Nephron (organoid): ENCODE measurements at regions not wholly inside any gene's neighbourhood (a gene's known extent, or its start where the extent isn't known, plus 50 kb on each side); places are given as distances from the start of the nearest gene placed in this dataset.

Experiments used
- H3K27ac Mint-ChIP-seq, 3 experiments: 2 replicates each; pipeline ENCODE4 v1.8.0; 2020; ENCODE audit warnings: mixed read lengths in 3 of 3, mild to moderate bottlenecking in 2 of 3, moderate library complexity in 1 of 3
- H3K27me3 Mint-ChIP-seq: 2 replicates; pipeline ENCODE4 v1.8.0; 2021; ENCODE audit warnings: low read depth, mild to moderate bottlenecking, moderate library complexity, mixed read lengths
- H3K36me3 Mint-ChIP-seq: 2 replicates; pipeline ENCODE4 v1.8.0; 2020; ENCODE audit warnings: low read depth, mixed read lengths
- H3K4me1 Mint-ChIP-seq: 2 replicates; pipeline ENCODE4 v1.8.0; 2020; ENCODE audit warnings: mixed read lengths
- H3K4me3 Mint-ChIP-seq, 3 experiments: 2 replicates each; pipeline ENCODE4 v1.8.0; 2020; ENCODE audit warnings: mild to moderate bottlenecking in 3 of 3, mixed read lengths in 3 of 3, moderate library complexity in 2 of 3
- H3K9me3 Mint-ChIP-seq: 2 replicates; pipeline ENCODE4 v1.8.0; 2020; ENCODE audit warnings: mixed read lengths
- TF ChIP-seq, protein P1 (sequence below), 3 experiments: fragments of 200-600 bp; sonication (generic); IDR thresholded peaks; one replicate each; pipeline ENCODE4 v1.5.0; 2021; ENCODE audit warnings: antibody characterized with exemption in 3 of 3; ENCODE audit not compliant: unreplicated experiment in 3 of 3

- H3K9me3 Mint-ChIP-seq = peaks cover 8% of the 10 kb centered on the region
Observed at GRCh38 chr11:95434489-95435057, 203.6 kb upstream of the SESN3 start.

GRCh38 chr11:95434009-95434408 lies 203.0 kb upstream of the SESN3 start:
- no peak overlapping the region for H3K27ac Mint-ChIP-seq
- no peak overlapping the region for H3K4me3 Mint-ChIP-seq
- H3K27me3 Mint-ChIP-seq = no peaks in the 10 kb centered on the region
- H3K4me1 Mint-ChIP-seq = peaks cover 12% of the 10 kb centered on the region
- TF ChIP-seq, protein P1, sequence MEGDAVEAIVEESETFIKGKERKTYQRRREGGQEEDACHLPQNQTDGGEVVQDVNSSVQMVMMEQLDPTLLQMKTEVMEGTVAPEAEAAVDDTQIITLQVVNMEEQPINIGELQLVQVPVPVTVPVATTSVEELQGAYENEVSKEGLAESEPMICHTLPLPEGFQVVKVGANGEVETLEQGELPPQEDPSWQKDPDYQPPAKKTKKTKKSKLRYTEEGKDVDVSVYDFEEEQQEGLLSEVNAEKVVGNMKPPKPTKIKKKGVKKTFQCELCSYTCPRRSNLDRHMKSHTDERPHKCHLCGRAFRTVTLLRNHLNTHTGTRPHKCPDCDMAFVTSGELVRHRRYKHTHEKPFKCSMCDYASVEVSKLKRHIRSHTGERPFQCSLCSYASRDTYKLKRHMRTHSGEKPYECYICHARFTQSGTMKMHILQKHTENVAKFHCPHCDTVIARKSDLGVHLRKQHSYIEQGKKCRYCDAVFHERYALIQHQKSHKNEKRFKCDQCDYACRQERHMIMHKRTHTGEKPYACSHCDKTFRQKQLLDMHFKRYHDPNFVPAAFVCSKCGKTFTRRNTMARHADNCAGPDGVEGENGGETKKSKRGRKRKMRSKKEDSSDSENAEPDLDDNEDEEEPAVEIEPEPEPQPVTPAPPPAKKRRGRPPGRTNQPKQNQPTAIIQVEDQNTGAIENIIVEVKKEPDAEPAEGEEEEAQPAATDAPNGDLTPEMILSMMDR (IDR thresholded peaks at IDR 0.05; ENCODE audit: unreplicated experiment in 3 of 3) = no peak
- peaks cover 8% of the 10 kb centered on the region for H3K9me3 Mint-ChIP-seq
- H3K36me3 Mint-ChIP-seq = peaks cover 5% of the 10 kb centered on the region

More at GRCh38 chr11:95434489-95435057, 203.6 kb upstream of the SESN3 start:
- H3K4me1 Mint-ChIP-seq = peaks cover 12% of the 10 kb centered on the region
- TF ChIP-seq, protein P1 (IDR thresholded peaks at IDR 0.05; ENCODE audit: unreplicated experiment in 3 of 3) = no peak
- no peak overlapping the region for H3K4me3 Mint-ChIP-seq
- H3K27me3 Mint-ChIP-seq = no peaks in the 10 kb centered on the region
- peaks cover 5% of the 10 kb centered on the region for H3K36me3 Mint-ChIP-seq
- H3K27ac Mint-ChIP-seq = no peak overlapping the region

GRCh38 chr11:95432714-95433503 lies 201.9 kb upstream of the SESN3 start:
- no peak overlapping the region for H3K27ac Mint-ChIP-seq
- peaks cover 12% of the 10 kb centered on the region for H3K4me1 Mint-ChIP-seq
- H3K9me3 Mint-ChIP-seq = peaks cover 8% of the 10 kb centered on the region
- TF ChIP-seq, protein P1 (IDR thresholded peaks at IDR 0.05; ENCODE audit: unreplicated experiment in 3 of 3) = no peak
- H3K27me3 Mint-ChIP-seq = no peaks in the 10 kb centered on the region
- H3K36me3 Mint-ChIP-seq = peaks cover 5% of the 10 kb centered on the region
- H3K4me3 Mint-ChIP-seq = no peak overlapping the region

DNA sequence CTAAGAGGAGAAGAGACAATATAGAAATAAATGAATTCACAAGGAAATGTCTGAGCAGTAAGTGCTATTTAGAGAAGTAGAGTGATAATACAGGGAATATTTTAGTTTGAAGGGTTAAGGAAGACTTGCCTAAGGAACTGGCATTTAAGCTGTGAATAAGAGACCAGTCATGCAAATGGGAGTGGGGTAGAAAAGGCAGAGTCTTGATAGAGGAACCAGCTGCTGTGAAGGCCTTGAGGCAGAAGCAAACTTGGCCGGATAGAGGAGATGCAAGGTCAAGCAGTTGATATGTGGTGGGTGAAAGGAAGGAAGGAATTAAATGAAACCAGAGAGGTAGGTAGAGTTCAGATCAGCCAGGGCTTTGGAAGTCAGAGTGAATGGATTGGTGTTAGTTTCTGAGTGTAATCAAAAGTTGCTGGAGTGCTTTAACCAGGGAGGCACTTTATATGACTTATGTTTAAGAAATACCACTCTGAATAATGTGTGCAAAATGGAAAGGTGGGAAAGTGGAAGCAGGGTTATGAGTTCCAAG lies 198.4 kb upstream of the SESN3 start:
- no peak overlapping the region for H3K4me3 Mint-ChIP-seq
- H3K27me3 Mint-ChIP-seq = no peaks in the 10 kb centered on the region
- H3K9me3 Mint-ChIP-seq = peaks cover 3% of the 10 kb centered on the region
- TF ChIP-seq, protein P1 (IDR thresholded peaks at IDR 0.05; ENCODE audit: unreplicated experiment in 3 of 3) = no peak
- H3K4me1 Mint-ChIP-seq = no peaks in the 10 kb centered on the region
- H3K36me3 Mint-ChIP-seq = no peaks in the 10 kb centered on the region
- H3K27ac Mint-ChIP-seq = no peak overlapping the region

DNA sequence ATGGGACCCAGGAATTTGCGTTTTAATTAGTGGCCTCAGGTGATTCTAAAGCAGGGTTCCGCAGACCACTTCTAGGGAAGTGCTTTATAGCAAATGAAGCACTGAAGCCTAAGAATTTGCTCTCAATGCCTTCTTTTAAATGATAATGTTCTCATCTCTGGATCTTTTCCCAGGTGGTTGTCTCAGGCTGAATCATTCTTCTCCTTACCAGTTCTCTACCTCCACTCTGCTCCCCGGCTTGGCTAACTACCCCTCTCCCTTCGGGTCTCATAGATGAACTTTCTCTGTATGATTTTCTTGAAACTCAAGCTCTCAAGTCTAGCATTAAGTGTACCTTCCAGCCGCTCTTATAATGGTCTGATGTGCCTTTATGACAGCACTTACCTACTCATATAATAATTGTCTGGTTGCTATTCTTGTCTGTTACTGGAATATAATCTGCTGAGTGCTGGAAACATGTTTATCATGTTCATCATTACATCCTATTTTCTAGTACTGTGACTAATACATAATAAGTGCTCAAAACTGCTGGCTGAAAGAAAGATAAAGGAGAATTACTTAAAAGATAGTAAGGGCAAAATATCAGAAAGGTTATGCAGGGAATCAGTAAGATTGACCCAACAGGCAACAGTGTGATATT lies 195.9 kb upstream of the SESN3 start:
- Mint-ChIP-seq H3K36me3 (no peaks in the 10 kb centered on the region), H3K27me3 (no peaks in the 10 kb centered on the region), H3K9me3 (no peaks in the 10 kb centered on the region), H3K27ac (no peak overlapping the region), H3K4me3 (no peak overlapping the region), H3K4me1 (no peaks in the 10 kb centered on the region)
- TF ChIP-seq, protein P1 (IDR thresholded peaks at IDR 0.05; ENCODE audit: unreplicated experiment in 3 of 3) = no peak
